T-helper 17 cell (primary cell): ENCODE measurements at regions not wholly inside any gene's neighbourhood (a gene's known extent, or its start where the extent isn't known, plus 50 kb on each side); places are given as distances from the start of the nearest gene placed in this dataset.

ENCODE experiments used
- ATAC-seq: fragments of 150-1000 bp; cut with Tn5 transposase; 2 replicates; pipeline ENCODE4 v1.10.0; 2021; ENCODE audit warnings: mild to moderate bottlenecking, moderate library complexity
- DNase-seq, 3 donors: peaks; one replicate each; pipeline versions ENCODE4 v3.0.0 to v3.0.0-alpha.2; 2020 to 2021
- H3K9me3 ChIP-seq: one replicate; pipeline ENCODE4 v1.7.0; 2013; ENCODE audit warnings: low read length, mild to moderate bottlenecking; ENCODE audit not compliant: control insufficient read depth, poor library complexity, severe bottlenecking
- H3K27ac Mint-ChIP-seq: one replicate; pipeline ENCODE4 v1.8.0; 2022; ENCODE audit warnings: mild to moderate bottlenecking, moderate library complexity, mixed read lengths
- H3K27me3 Mint-ChIP-seq: one replicate; pipeline ENCODE4 v1.8.0; 2022; ENCODE audit warnings: mixed read lengths
- H3K36me3 Mint-ChIP-seq: one replicate; pipeline ENCODE4 v1.8.0; 2022; ENCODE audit warnings: low read depth, mixed read lengths
- H3K4me1 Mint-ChIP-seq: one replicate; pipeline ENCODE4 v1.8.0; 2022; ENCODE audit warnings: mild to moderate bottlenecking, mixed read lengths
- H3K4me3 Mint-ChIP-seq: one replicate; pipeline ENCODE4 v1.8.0; 2022; ENCODE audit warnings: mild to moderate bottlenecking, moderate library complexity, mixed read lengths

DNA sequence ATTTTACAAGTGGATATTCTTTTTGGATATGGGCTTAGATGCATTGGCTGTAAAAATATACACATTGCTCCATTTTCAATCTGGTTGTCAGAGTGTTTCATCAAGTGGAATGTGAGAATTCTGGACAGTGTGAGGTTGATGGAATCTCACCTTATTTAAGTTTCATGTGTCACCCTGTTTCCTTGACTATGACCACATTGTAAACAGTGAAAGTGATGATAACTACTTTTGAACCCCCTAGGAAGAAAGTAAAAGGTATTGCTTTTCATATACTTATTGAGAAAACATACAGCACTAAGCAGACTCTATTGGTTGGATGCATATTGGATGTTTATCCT is 490.5 kb upstream of the RAG2 start:
- Mint-ChIP-seq H3K27ac (no peak overlapping the region), H3K27me3 (no peaks in the 10 kb centered on the region), H3K4me1 (no peaks in the 10 kb centered on the region), H3K36me3 (no peaks in the 10 kb centered on the region), H3K4me3 (no peak overlapping the region)
- ATAC-seq (no peak), DNase-seq (no peak)
- no peaks in the 10 kb centered on the region for H3K9me3 ChIP-seq

DNA sequence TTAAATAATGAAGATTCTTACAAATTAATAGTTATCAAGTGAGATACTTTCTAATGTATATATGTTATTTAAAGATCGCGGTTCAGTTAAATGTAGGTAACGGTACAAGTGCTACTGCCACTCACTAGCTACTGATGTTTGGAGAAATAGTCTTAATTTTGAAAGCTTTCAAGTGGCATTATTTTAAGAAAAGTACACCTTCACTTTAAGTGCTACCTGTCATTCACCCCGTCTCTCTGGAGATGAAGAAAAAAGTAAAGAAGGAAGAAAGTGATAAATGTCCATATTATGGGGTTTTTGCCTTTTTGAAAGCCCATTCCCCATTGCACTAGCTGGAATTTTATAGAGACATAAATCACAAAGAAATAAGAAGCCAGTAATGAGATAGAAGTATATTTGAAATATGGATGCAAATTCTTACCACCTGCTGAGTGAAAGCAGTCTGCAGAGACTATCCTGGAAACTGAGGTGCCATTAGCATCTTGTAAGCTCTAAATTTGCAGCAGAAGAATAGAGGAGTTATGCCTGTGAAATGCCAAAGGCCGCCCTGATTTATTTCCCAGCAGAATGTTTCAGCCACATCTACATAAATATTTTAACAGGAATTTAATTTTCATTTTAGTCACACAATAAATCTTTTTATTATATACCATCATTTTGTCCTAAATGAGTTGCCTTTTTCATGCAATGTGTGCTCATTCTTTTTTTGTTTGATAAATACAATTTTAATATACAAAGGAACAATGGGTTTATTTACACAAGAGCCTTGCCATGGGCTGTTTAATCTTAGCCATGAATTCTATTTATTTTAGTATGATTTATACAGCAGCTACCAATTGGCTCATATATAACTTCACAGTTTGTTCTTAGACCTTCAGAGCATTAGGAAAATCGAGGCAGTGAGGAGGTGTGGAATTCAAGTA is 489.9 kb upstream of the RAG2 start:
- H3K27ac Mint-ChIP-seq = no peak overlapping the region

DNA sequence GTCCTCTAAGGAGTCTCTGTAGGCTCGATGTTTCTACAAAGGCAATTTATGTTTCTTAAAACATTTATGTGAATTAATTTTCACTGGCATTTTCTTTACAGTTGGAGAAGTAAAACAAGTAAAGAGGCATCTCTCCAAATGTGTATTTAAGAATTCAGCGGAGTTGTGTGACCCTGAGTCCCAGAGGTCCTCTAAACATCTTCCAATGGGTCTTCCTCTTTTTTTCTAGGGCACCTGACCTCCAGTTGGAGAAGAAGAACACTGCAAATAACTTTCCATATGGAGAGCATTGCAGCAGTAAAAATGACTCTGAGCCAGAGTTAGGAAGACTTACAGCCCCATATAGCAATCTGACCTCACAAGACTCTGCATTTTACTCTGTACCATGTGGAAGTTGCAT is 480.5 kb upstream of the RAG2 start:
- H3K4me1 Mint-ChIP-seq = no peaks in the 10 kb centered on the region

More for the DNA sequence above, 489.9 kb upstream of the RAG2 start:
- H3K4me3 Mint-ChIP-seq = no peak overlapping the region
- H3K4me1 Mint-ChIP-seq = no peaks in the 10 kb centered on the region
- H3K9me3 ChIP-seq = no peaks in the 10 kb centered on the region
- no peaks in the 10 kb centered on the region for H3K36me3 Mint-ChIP-seq
- ATAC-seq (no peak), DNase-seq (no peak)
- H3K27me3 Mint-ChIP-seq = no peaks in the 10 kb centered on the region

DNA sequence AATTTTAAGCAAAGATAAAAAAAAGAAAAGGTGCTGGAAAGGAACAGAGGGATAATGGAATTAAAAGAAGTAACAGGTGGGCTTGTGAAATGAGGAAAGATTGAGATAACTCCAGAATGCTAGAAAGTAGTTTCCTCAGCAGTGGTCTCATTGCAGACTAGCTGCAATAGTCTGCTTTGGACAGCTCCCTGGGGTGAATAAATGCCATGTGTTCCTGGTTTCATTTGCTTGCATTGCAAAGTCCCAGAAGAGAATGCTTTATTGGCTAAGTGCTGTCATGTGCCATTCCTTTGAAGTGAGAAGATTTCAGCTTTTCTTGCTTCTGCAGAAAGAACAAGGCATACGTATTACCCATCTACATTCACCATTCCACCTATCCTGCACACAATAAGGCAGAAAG is 478.8 kb upstream of the RAG2 start:
- Mint-ChIP-seq H3K4me3 (no peak overlapping the region), H3K4me1 (no peaks in the 10 kb centered on the region), H3K36me3 (no peaks in the 10 kb centered on the region), H3K27me3 (no peaks in the 10 kb centered on the region), H3K27ac (no peak overlapping the region)
- ATAC-seq (no peak), DNase-seq (no peak)
- no peaks in the 10 kb centered on the region for H3K9me3 ChIP-seq

More for the DNA sequence above, 480.5 kb upstream of the RAG2 start:
- no peaks in the 10 kb centered on the region for H3K27me3 Mint-ChIP-seq
- ATAC-seq (no peak), DNase-seq (no peak)
- no peaks in the 10 kb centered on the region for H3K36me3 Mint-ChIP-seq
- H3K9me3 ChIP-seq = no peaks in the 10 kb centered on the region
- H3K27ac Mint-ChIP-seq = no peak overlapping the region
- H3K4me3 Mint-ChIP-seq = no peak overlapping the region

DNA sequence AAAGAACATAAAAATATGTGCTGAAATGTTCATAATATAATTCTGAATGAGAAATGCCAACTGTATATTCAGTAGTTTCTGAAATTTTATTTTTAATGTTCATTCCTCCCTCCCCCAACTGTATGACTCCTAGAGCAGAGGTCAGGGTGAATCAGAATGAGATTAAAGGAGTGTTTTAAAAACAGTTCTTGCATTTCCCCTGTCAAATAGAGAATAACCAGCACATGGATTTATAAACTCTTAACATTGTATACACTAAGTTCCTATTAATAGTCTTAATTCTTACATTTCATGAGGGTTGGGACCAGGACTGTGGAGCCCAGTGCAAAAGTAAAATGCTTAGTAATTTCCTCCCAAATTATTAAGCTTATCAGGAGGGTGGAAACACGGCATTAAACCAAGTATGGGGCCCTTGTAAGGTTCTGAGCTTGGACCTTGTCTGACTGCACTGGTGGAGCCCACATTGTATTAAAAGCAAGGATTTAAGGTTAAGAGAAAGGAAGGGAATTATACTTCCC is 474.6 kb upstream of the RAG2 start:
- DNase-seq = no peak
- no peaks in the 10 kb centered on the region for H3K27me3 Mint-ChIP-seq
- no peaks in the 10 kb centered on the region for H3K4me1 Mint-ChIP-seq
- no peak overlapping the region for H3K27ac Mint-ChIP-seq
- no peaks in the 10 kb centered on the region for H3K9me3 ChIP-seq
- no peaks in the 10 kb centered on the region for H3K36me3 Mint-ChIP-seq
- H3K4me3 Mint-ChIP-seq = no peak overlapping the region
- ATAC-seq = no peak

DNA sequence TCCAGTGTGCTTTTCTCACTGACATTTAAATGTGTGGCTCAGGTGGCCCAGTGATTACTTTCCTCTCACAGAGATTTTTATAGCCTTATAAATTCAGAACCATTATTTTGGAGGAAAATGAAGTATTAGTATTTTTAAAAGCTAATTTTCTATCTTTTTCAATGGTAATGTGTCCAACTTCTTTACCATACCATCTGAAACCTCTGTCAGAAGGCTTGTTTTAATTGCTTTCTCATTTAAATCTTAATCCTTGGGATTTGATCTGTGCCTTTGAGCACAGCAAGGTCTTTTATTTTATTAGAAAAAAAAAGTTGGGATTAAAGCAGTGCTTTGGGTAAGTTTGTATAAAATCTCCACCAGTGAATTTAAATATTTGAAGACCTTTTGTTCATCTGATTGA is 452.3 kb upstream of the RAG2 start:
- no peaks in the 10 kb centered on the region for H3K9me3 ChIP-seq
- ATAC-seq (no peak), DNase-seq (no peak)
- Mint-ChIP-seq H3K4me1 (no peaks in the 10 kb centered on the region), H3K27me3 (no peaks in the 10 kb centered on the region), H3K27ac (no peak overlapping the region), H3K36me3 (no peaks in the 10 kb centered on the region), H3K4me3 (no peak overlapping the region)

DNA sequence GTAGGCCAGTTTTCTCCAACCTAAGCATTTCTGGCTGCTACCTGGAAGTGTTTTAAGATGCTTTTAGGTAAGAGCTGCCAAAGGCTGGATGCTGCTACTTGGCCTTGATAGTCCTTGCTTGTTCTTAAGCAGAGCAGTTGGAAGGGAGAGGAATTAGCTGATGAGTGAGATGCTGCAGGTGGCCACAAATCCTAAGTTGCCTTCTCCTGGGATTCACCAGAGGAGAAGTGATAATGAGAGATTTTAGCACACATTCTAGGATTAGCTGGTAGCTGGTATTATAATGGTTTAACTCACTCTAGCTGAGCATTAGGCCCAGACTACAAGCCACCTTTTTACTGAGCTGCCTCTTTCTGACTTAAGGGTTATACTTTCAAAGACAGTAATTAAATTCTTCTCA is 442.9 kb upstream of the RAG2 start:
- Mint-ChIP-seq H3K27ac (no peak overlapping the region), H3K27me3 (no peaks in the 10 kb centered on the region), H3K4me1 (no peaks in the 10 kb centered on the region), H3K36me3 (no peaks in the 10 kb centered on the region), H3K4me3 (no peak overlapping the region)
- H3K9me3 ChIP-seq = no peaks in the 10 kb centered on the region
- DNase-seq (no peak), ATAC-seq (no peak)

DNA sequence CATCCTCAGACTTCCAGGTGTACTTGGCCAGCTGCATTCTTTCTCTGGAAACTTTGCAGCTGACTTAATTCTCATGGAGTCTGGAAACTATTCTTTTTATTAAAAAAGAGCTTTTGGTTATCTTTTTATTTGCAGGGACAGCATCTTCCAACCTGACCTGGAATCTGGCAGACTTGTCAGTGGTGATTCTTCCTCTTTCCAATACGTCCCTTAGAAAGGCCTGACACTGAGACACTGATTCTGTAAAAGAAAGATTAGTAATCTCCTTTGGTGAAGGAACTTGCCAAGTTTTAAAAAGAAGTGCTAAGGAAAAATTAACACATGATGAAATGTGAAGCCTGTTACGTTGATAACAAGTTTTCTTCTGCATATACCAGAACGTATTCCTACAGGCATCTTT is 440.9 kb upstream of the RAG2 start:
- Mint-ChIP-seq H3K36me3 (no peaks in the 10 kb centered on the region), H3K4me1 (no peaks in the 10 kb centered on the region), H3K4me3 (no peak overlapping the region), H3K27me3 (no peaks in the 10 kb centered on the region), H3K27ac (no peak overlapping the region)
- DNase-seq (no peak), ATAC-seq (no peak)
- H3K9me3 ChIP-seq = no peaks in the 10 kb centered on the region

DNA sequence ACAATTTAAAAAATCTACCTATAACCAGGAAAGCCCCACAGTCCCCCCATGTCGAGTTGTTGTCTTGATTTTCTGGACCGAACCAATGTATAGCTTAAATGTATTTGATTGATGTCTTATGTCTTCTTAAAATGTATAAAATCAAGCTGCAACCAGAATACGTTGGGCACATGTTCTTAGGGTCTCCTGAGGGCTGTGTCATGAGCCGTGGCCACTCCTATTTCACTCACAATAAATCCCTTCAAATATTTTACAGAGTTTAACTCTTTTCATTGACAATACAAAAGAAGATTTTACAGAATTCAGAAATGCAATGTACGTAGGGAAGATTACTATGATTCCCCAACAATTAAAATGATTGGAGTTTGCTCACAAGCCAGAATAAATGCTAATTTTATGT is 428.7 kb upstream of the RAG2 start:
- ATAC-seq = no peak
- no peaks in the 10 kb centered on the region for H3K36me3 Mint-ChIP-seq
- no peaks in the 10 kb centered on the region for H3K9me3 ChIP-seq
- H3K4me3 Mint-ChIP-seq = no peak overlapping the region
- DNase-seq = no peak
- no peak overlapping the region for H3K27ac Mint-ChIP-seq
- H3K4me1 Mint-ChIP-seq = no peaks in the 10 kb centered on the region
- H3K27me3 Mint-ChIP-seq = no peaks in the 10 kb centered on the region

DNA sequence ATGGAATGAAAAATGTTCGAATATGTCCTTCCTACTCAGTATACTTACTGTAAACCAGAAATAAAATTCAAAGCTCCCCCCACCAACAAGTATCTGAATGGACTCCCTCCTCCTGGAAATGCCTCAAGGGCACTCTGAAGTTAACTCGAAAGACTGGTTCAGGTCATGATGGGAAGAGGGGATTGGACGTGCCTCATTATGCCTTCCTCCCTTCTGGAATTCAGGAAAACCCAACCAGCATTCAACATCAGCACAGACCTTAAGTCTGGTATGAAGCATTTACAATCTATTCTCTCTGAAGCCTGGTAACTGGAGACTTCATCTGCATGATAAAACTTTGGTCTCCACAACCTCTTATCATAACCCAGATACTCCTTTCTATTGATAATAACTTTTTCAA is 428.3 kb upstream of the RAG2 start:
- Mint-ChIP-seq H3K27ac (no peak overlapping the region), H3K27me3 (no peaks in the 10 kb centered on the region), H3K36me3 (no peaks in the 10 kb centered on the region), H3K4me3 (no peak overlapping the region), H3K4me1 (no peaks in the 10 kb centered on the region)
- ATAC-seq (no peak), DNase-seq (no peak)
- no peaks in the 10 kb centered on the region for H3K9me3 ChIP-seq

DNA sequence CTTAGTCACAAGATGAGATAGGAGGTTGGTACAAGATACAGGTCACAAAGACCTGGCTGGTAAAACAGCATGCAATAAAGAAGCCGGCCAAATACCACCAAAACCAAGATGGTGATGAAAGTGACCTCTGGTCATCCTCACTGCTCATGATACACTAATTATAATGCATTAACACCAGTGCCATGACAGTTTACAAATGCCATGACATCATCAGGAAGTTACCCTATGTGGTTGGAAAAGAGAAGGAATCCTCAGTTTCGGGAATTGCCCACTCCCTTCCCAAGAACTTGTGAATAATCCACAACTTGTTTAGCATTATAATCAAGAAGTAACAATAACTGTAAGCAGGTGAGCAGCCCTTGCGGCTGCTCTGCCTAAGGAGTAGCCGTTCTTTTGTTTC is 408.5 kb upstream of the RAG2 start:
- H3K27me3 Mint-ChIP-seq = no peaks in the 10 kb centered on the region
- H3K4me1 Mint-ChIP-seq = no peaks in the 10 kb centered on the region
- H3K27ac Mint-ChIP-seq = no peak overlapping the region
- H3K9me3 ChIP-seq = peaks cover 3% of the 10 kb centered on the region
- DNase-seq = no peak
- H3K36me3 Mint-ChIP-seq = no peaks in the 10 kb centered on the region
- H3K4me3 Mint-ChIP-seq = no peak overlapping the region
- ATAC-seq = no peak

DNA sequence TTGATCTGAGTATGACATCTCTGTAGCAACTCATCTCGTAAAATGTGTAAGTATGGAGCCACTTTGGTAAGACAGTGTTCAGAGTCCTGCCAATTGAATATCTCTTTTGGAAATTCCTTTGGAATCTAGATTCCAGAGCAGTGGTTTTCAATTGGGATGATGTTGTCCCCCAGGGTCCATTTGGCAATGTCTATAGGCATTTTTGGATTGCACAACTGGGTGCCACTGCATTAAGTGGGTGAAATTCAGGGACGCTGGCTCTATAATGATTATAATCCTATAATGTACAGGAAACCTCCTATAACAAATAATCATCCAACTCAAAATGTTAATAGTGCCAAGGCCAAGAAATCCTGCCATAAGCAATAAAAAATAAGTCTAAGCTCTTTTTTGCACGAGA is 404.8 kb upstream of the RAG2 start:
- ATAC-seq = no peak
- Mint-ChIP-seq H3K27me3 (no peaks in the 10 kb centered on the region), H3K4me3 (no peak overlapping the region), H3K36me3 (no peaks in the 10 kb centered on the region), H3K4me1 (no peaks in the 10 kb centered on the region), H3K27ac (no peak overlapping the region)
- H3K9me3 ChIP-seq = no peaks in the 10 kb centered on the region
- DNase-seq = no peak

DNA sequence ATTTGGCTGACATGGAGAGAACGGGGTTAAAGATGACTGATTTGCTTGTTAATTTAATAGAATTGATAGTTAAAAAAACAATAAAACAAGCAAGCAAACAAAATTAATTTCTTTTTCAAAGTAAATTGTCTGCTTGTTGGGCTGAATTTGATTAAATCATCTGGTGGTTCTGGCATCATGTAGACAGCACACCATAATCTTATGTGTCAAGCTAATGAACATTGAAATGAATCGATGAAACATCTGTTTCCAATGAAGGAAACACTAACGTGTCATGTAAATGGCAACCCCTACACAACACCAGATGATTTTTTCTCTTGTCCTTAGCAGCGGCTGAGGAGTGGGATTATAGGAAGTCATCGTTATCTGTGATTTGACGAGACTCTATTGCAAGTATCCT is 399.6 kb upstream of the RAG2 start:
- no peaks in the 10 kb centered on the region for H3K27me3 Mint-ChIP-seq
- H3K9me3 ChIP-seq = no peaks in the 10 kb centered on the region
- ATAC-seq (no peak), DNase-seq (no peak)
- no peak overlapping the region for H3K4me3 Mint-ChIP-seq
- H3K4me1 Mint-ChIP-seq = no peaks in the 10 kb centered on the region
- H3K27ac Mint-ChIP-seq = no peak overlapping the region
- no peaks in the 10 kb centered on the region for H3K36me3 Mint-ChIP-seq

DNA sequence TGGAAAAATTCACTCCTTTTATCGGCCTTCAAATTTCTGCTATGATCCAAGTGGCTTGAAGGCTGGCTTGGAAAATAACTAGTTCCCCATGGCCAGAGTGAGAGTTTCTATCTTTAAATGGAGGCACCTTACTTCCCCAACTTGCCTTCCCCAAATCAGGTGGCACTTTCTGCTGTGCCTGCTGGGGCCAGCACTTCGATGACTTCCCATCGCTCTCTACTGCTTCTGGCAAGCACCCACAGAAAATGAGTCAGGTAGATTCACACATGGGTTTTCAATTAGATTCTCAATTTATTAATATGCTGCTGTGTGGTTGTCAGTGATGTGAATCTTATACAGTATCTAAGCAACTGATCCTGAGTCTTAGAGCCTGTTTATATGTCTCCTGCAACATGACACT is 398.8 kb upstream of the RAG2 start:
- no peak for ATAC-seq
- H3K4me1 Mint-ChIP-seq = no peaks in the 10 kb centered on the region
- DNase-seq = no peak

More for the DNA sequence above, 398.8 kb upstream of the RAG2 start:
- H3K4me3 Mint-ChIP-seq = no peak overlapping the region
- no peaks in the 10 kb centered on the region for H3K9me3 ChIP-seq
- no peak overlapping the region for H3K27ac Mint-ChIP-seq
- no peaks in the 10 kb centered on the region for H3K27me3 Mint-ChIP-seq
- no peaks in the 10 kb centered on the region for H3K36me3 Mint-ChIP-seq
